KMS-11 (cell line): ENCODE measurements at regions not wholly inside any gene's neighbourhood (a gene's known extent, or its start where the extent isn't known, plus 50 kb on each side); places are given as distances from the start of the nearest gene placed in this dataset.

Experiments
- H2AFZ ChIP-seq: fragments of 200-600 bp; sonication (generic); 2 replicates; pipeline ENCODE4 v1.6.1; 2016; ENCODE audit warnings: antibody characterized with exemption, mixed run types, low read depth
- H3K27ac ChIP-seq: fragments of 200-600 bp; sonication (generic); 2 replicates; pipeline ENCODE4 v1.6.1; 2016; ENCODE audit warnings: mild to moderate bottlenecking, mixed run types
- H3K27me3 ChIP-seq: fragments of 200-600 bp; sonication (generic); 2 replicates; pipeline ENCODE4 v1.6.1; 2017; ENCODE audit warnings: mild to moderate bottlenecking, low read depth, mixed run types, moderate library complexity; ENCODE audit not compliant: insufficient read depth
- H3K36me3 ChIP-seq: fragments of 200-600 bp; sonication (generic); 2 replicates; pipeline ENCODE4 v1.6.1; 2017; ENCODE audit warnings: mild to moderate bottlenecking, mixed run types; ENCODE audit not compliant: insufficient read depth
- H3K4me1 ChIP-seq: fragments of 200-600 bp; sonication (generic); 2 replicates; pipeline ENCODE4 v1.6.1; 2016; ENCODE audit warnings: mild to moderate bottlenecking, low read depth, mixed run types; ENCODE audit not compliant: poor library complexity, severe bottlenecking
- H3K4me2 ChIP-seq: fragments of 200-600 bp; sonication (generic); 2 replicates; pipeline ENCODE4 v1.7.0; 2016; ENCODE audit warnings: mild to moderate bottlenecking, mixed run types
- H3K4me3 ChIP-seq: fragments of 200-600 bp; sonication (generic); IDR thresholded peaks from 2 replicates; pipeline ENCODE4 v1.6.1; 2017; ENCODE audit warnings: low read depth, low read length, mixed read lengths; ENCODE audit not compliant: insufficient read depth
- H3K79me2 ChIP-seq: fragments of 200-600 bp; sonication (generic); 2 replicates; pipeline ENCODE4 v1.6.1; 2016; ENCODE audit warnings: low read depth, mixed run types; ENCODE audit not compliant: insufficient read depth
- H3K9ac ChIP-seq: fragments of 200-600 bp; sonication (generic); 2 replicates; pipeline ENCODE4 v1.6.1; 2016; ENCODE audit warnings: mild to moderate bottlenecking, mixed run types
- H4K20me1 ChIP-seq: fragments of 200-600 bp; sonication (generic); 2 replicates; pipeline ENCODE4 v1.6.1; 2016; ENCODE audit warnings: mild to moderate bottlenecking, mixed run types; ENCODE audit not compliant: insufficient read depth
- TF ChIP-seq, protein P1 (sequence below): fragments of 200-600 bp; sonication (generic); conservative IDR thresholded peaks from 2 replicates; pipeline ENCODE4 v1.6.1; 2017; ENCODE audit warnings: low read depth, mild to moderate bottlenecking, antibody characterized with exemption, low read length, moderate library complexity, mixed read lengths

DNA sequence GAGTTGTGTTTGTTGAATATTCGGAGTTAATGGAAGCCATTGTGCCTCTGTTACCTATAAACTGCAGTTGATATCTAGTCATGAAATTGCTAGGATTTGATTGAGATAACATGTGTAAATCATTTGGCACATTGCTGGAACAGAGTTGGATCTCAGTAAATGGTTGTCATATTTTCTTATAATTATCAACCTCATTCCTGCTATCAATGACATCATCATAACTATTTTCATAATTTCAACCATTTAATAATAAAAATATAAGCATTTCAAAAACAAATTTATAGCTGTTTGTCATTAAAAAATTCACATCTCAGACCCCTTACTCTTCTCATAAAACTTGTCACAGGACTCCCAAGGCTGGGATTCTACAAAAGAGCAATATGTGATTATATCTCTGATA lies 133.4 kb downstream of the PTGER3 start:
- Histone ChIP-seq H3K36me3 (no peaks in the 10 kb centered on the region), H3K4me1 (peaks cover 53% of the 10 kb centered on the region), H2AFZ (no peak overlapping the region), H3K9ac (no peak overlapping the region), H3K27me3 (no peaks in the 10 kb centered on the region), H3K4me3 (no peak overlapping the region), H3K27ac (no peak overlapping the region), H3K4me2 (no peak overlapping the region), H4K20me1 (no peaks in the 10 kb centered on the region), H3K79me2 (no peaks in the 10 kb centered on the region)
- TF ChIP-seq, protein P1, sequence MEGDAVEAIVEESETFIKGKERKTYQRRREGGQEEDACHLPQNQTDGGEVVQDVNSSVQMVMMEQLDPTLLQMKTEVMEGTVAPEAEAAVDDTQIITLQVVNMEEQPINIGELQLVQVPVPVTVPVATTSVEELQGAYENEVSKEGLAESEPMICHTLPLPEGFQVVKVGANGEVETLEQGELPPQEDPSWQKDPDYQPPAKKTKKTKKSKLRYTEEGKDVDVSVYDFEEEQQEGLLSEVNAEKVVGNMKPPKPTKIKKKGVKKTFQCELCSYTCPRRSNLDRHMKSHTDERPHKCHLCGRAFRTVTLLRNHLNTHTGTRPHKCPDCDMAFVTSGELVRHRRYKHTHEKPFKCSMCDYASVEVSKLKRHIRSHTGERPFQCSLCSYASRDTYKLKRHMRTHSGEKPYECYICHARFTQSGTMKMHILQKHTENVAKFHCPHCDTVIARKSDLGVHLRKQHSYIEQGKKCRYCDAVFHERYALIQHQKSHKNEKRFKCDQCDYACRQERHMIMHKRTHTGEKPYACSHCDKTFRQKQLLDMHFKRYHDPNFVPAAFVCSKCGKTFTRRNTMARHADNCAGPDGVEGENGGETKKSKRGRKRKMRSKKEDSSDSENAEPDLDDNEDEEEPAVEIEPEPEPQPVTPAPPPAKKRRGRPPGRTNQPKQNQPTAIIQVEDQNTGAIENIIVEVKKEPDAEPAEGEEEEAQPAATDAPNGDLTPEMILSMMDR: no peak

DNA sequence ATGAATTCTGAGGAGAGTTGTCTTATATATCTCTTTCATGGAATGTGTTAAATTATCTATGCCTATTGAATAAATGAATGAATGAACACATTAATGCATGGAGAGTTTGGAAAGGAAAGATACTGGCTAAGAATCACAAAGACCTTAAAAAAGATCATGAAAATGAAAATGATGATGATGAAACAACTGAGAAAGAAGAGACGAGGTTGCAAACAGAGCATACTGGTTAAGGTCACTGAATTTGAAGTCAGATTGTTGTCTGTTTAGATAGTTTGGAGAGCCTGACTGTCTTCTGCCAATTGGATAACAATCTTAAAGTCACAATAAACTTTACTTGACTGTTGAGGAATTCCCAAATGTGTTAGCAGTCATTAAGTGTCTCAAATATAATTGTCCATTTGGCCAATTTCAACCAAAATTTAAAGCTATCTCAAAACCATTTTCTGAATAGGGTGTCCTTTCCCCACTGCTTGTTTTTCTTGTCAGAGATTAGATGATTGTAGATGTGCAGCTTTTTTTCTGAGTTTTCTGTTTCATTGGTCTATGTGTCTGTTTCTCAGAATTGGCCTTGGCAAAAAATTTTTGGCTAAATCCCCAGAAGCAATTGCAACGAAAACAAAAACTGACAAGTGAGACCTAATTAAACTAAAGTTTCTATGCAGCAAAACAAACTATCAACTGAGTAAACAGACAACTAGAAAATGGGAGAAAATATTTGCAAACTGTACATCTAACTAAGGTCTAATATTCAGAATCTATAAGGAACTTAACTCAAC lies 132.2 kb downstream of the PTGER3 start:
- no peaks in the 10 kb centered on the region for H3K27me3 ChIP-seq
- H3K4me3 ChIP-seq: no peak overlapping the region
- H3K36me3 ChIP-seq: no peaks in the 10 kb centered on the region
- no peak overlapping the region for H3K9ac ChIP-seq
- peaks cover 41% of the 10 kb centered on the region for H3K4me1 ChIP-seq
- TF ChIP-seq, protein P1: no peak
- peak overlapping the region; percentile 44 for H3K27ac ChIP-seq
- H3K79me2 ChIP-seq: no peaks in the 10 kb centered on the region
- H3K4me2 ChIP-seq: peak overlapping the region; percentile 54
- H4K20me1 ChIP-seq: no peaks in the 10 kb centered on the region
- H2AFZ ChIP-seq: peak overlapping the region; percentile 14; the same call in 1 of the 2 replicates

DNA sequence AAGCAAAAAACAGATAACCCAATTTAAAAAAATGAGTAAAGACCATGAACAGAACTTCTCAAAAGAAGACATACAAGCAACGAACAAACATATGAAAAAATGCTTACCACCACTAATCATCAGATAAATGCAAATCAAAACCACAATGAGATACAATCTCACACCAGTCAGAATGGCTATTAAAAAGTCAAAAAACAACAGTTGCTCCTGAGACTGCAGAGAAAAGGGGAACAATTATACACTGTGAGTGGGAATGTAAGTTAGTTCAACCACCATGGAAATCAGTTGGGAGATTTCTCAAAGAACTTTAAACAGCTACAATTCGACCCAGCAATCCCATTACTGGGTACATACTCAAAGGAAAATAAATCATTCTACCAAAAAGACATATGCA lies 131.6 kb downstream of the PTGER3 start:
- TF ChIP-seq, protein P1: no peak
- H4K20me1 ChIP-seq: no peaks in the 10 kb centered on the region
- peak overlapping the region; percentile 44; the same call in 1 of the 2 replicates for H3K27ac ChIP-seq
- peak overlapping the region; percentile 14; the same call in 1 of the 2 replicates for H2AFZ ChIP-seq
- H3K9ac ChIP-seq: no peak overlapping the region
- H3K4me2 ChIP-seq: peak overlapping the region; percentile 54
- peaks cover 35% of the 10 kb centered on the region for H3K4me1 ChIP-seq
- H3K27me3 ChIP-seq: no peaks in the 10 kb centered on the region
- no peaks in the 10 kb centered on the region for H3K79me2 ChIP-seq
- H3K4me3 ChIP-seq: no peak overlapping the region
- no peaks in the 10 kb centered on the region for H3K36me3 ChIP-seq

DNA sequence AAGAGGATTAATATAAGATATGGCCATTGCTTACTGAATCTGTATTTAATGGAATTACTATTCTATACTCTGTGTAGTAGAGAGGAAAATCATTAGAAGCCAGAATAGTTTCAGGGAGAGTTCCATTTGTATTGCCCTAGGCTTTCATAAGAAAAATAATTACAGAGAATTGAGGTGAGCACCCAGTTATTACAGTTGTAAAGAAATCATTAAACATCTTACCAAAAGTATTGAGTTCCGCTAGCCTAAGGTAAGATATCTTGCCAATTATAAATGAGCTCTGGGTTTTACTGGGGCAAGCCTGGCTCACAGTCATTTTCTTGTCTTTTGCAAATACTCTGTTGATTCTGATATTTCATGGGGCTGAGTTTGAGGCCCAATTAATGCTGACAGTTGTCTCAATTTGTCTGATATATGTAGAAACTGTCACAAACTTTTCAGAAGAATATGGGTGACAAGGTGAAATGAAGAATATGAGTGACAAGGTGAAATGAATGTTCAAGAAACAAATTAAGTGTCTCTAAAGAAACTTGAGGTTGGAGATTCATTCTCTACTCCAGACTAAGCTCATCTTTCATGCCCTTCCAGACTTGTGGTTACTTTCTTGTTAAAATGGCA lies 127.8 kb downstream of the PTGER3 start:
- H3K27me3 ChIP-seq: no peaks in the 10 kb centered on the region
- TF ChIP-seq, protein P1: no peak
- H4K20me1 ChIP-seq: no peaks in the 10 kb centered on the region
- H3K27ac ChIP-seq: no peak overlapping the region
- no peak overlapping the region for H3K9ac ChIP-seq
- H3K4me1 ChIP-seq: peaks cover 28% of the 10 kb centered on the region
- no peak overlapping the region for H3K4me3 ChIP-seq
- no peaks in the 10 kb centered on the region for H3K36me3 ChIP-seq
- no peaks in the 10 kb centered on the region for H3K79me2 ChIP-seq
- H3K4me2 ChIP-seq: no peak overlapping the region
- no peak overlapping the region for H2AFZ ChIP-seq
